ENCODE measurements at regions not wholly inside any gene's neighbourhood (a gene's known extent, or its start where the extent isn't known, plus 50 kb on each side); places are given as distances from the start of the nearest gene placed in this dataset.

DNA sequence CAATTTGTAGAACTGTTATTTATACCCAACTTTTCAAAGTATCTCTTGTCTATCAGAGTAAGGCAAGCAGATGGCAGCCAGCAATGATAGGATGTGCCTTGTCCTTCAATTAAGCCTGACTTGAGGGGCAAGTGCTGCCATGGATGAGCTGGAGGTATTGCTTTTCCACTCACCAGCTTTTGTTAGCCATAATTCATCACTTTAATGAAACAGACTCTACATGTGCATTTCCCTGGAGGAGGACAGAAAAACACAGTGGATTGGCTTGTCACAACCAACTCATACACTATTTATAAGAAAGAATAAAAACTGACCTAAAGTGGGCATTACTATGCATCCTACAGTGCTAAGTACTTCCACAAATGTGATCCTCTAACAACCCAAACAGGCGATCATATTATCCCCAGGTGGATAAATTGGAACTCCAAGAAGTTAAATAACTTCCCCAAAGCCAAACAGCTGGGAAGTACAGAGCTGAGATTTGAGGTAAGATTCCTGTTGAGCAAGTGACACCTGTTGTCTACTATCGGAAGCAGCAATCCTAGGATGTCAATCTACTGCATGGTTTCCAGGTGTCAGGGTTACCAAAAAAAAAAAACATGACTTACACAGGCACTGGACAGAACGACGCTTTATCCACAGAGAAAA, 73.9 kb upstream of the NRSN1 start:
- TF ChIP-seq EGR1 (IDR thresholded peaks at IDR 0.05; ENCODE audit: low read depth) (no peak), CBX3 (IDR thresholded peaks at IDR 0.05; ENCODE audit: low read depth) (no peak), TCF7L2 (IDR thresholded peaks at IDR 0.05; ENCODE audit: borderline replicate concordance, extremely low read depth, insufficient read depth, insufficient read length) (no peak)
- no peak for ATAC-seq
- no TSS peak for BruUV-seq (replicated peaks)
- H3K9ac ChIP-seq (ENCODE audit: low read length): no peak overlapping the region
- H3K27ac ChIP-seq (ENCODE audit: low read depth, low read length): no peak overlapping the region
- no peaks in the 10 kb centered on the region; the same call in 1 of the 2 replicates for H4K20me1 ChIP-seq (ENCODE audit: insufficient read depth)
- no peak for DNase-seq (ENCODE audit: low read depth, low spot score)
- no peak overlapping the region for H3K4me2 ChIP-seq (ENCODE audit: low read length)
- no peaks in the 10 kb centered on the region for H3K27me3 ChIP-seq (ENCODE audit: insufficient read depth, low read length)
- no peak overlapping the region for H3K4me3 ChIP-seq (replicated peaks in 1 of 2; ENCODE audit: low read depth in 1 of 2, low read length in 2 of 2)
- no peaks in the 10 kb centered on the region for H3K9me3 ChIP-seq (ENCODE audit: control insufficient read depth in 1 of 2, insufficient read depth in 1 of 2, low read depth in 1 of 2, low read length in 2 of 2)
- intact Hi-C loops (cut with micrococcal nuclease): no loop called here
- ChIA-PET POLR2A (no interaction called here), RAD21 (ENCODE audit: low non-redundant PET in 1 of 2, low total read pairs in 2 of 2, uncharacterized antibody in 2 of 2, unreplicated experiment in 2 of 2) (no interaction called here), CTCF (no interaction called here)
- no peaks in the 10 kb centered on the region for H3K9me2 ChIP-seq (ENCODE audit: insufficient read depth)
- H3K36me3 ChIP-seq (ENCODE audit: control insufficient read depth in 1 of 2, insufficient read depth in 2 of 2, low read length in 2 of 2): no peaks in the 10 kb centered on the region
- no peaks in the 10 kb centered on the region for H3K79me2 ChIP-seq (ENCODE audit: insufficient read depth, low read length)
- no peak overlapping the region for H2AFZ ChIP-seq (ENCODE audit: low read depth, low read length, poor library complexity, severe bottlenecking)
- H3K4me1 ChIP-seq (ENCODE audit: control insufficient read depth in 1 of 2, insufficient read depth in 2 of 2, low read length in 2 of 2): no peaks in the 10 kb centered on the region

DNA sequence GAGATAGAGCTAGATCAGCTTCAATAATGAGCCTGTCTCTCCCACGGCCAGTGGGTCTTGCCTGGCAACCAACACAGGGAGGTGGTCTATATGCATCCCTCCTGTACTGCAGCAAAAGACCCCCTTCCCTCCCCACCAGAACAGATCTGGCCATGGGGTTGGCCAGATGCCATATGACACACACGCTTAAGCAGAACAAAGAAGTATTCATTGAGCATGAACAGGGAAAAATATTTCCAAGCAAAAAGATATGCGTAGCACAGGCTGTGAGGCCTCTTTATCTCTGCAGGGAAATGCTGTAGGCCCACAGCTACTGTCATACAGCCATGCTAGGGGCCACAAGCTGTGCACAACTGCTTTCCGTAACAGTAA, 73.4 kb upstream of the NRSN1 start:
- ChIA-PET CTCF (no interaction called here), POLR2A (no interaction called here), RAD21 (ENCODE audit: low non-redundant PET in 1 of 2, low total read pairs in 2 of 2, uncharacterized antibody in 2 of 2, unreplicated experiment in 2 of 2) (no interaction called here)
- DNase-seq (ENCODE audit: low read depth, low spot score) (no peak), ATAC-seq (no peak)
- Histone ChIP-seq H3K9ac (ENCODE audit: low read length) (no peak overlapping the region), H4K20me1 (ENCODE audit: insufficient read depth) (no peaks in the 10 kb centered on the region; the same call in 1 of the 2 replicates), H3K27me3 (ENCODE audit: insufficient read depth, low read length) (no peaks in the 10 kb centered on the region), H3K36me3 (ENCODE audit: control insufficient read depth in 1 of 2, insufficient read depth in 2 of 2, low read length in 2 of 2) (no peaks in the 10 kb centered on the region), H2AFZ (ENCODE audit: low read depth, low read length, poor library complexity, severe bottlenecking) (no peak overlapping the region), H3K79me2 (ENCODE audit: insufficient read depth, low read length) (no peaks in the 10 kb centered on the region), H3K4me2 (ENCODE audit: low read length) (no peak overlapping the region), H3K4me1 (ENCODE audit: control insufficient read depth in 1 of 2, insufficient read depth in 2 of 2, low read length in 2 of 2) (no peaks in the 10 kb centered on the region), H3K9me3 (ENCODE audit: control insufficient read depth in 1 of 2, insufficient read depth in 1 of 2, low read depth in 1 of 2, low read length in 2 of 2) (no peaks in the 10 kb centered on the region), H3K4me3 (replicated peaks in 1 of 2; ENCODE audit: low read depth in 1 of 2, low read length in 2 of 2) (no peak overlapping the region), H3K9me2 (ENCODE audit: insufficient read depth) (no peaks in the 10 kb centered on the region), H3K27ac (ENCODE audit: low read depth, low read length) (no peak overlapping the region)
- intact Hi-C loops (cut with micrococcal nuclease): no loop called here
- TF ChIP-seq, protein P1, sequence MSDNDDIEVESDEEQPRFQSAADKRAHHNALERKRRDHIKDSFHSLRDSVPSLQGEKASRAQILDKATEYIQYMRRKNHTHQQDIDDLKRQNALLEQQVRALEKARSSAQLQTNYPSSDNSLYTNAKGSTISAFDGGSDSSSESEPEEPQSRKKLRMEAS (IDR thresholded peaks at IDR 0.05): no peak
- TF ChIP-seq, protein P2, sequence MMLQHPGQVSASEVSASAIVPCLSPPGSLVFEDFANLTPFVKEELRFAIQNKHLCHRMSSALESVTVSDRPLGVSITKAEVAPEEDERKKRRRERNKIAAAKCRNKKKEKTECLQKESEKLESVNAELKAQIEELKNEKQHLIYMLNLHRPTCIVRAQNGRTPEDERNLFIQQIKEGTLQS (IDR thresholded peaks at IDR 0.05): no peak
- TF ChIP-seq, protein P3, sequence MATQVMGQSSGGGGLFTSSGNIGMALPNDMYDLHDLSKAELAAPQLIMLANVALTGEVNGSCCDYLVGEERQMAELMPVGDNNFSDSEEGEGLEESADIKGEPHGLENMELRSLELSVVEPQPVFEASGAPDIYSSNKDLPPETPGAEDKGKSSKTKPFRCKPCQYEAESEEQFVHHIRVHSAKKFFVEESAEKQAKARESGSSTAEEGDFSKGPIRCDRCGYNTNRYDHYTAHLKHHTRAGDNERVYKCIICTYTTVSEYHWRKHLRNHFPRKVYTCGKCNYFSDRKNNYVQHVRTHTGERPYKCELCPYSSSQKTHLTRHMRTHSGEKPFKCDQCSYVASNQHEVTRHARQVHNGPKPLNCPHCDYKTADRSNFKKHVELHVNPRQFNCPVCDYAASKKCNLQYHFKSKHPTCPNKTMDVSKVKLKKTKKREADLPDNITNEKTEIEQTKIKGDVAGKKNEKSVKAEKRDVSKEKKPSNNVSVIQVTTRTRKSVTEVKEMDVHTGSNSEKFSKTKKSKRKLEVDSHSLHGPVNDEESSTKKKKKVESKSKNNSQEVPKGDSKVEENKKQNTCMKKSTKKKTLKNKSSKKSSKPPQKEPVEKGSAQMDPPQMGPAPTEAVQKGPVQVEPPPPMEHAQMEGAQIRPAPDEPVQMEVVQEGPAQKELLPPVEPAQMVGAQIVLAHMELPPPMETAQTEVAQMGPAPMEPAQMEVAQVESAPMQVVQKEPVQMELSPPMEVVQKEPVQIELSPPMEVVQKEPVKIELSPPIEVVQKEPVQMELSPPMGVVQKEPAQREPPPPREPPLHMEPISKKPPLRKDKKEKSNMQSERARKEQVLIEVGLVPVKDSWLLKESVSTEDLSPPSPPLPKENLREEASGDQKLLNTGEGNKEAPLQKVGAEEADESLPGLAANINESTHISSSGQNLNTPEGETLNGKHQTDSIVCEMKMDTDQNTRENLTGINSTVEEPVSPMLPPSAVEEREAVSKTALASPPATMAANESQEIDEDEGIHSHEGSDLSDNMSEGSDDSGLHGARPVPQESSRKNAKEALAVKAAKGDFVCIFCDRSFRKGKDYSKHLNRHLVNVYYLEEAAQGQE (IDR thresholded peaks at IDR 0.05; ENCODE audit: low read depth): no peak
- no peak for TF ChIP-seq CBX3 (IDR thresholded peaks at IDR 0.05; ENCODE audit: low read depth)
- TF ChIP-seq JUND (IDR thresholded peaks at IDR 0.05): no peak
- no peak for TF ChIP-seq ELF1 (IDR thresholded peaks at IDR 0.05; ENCODE audit: borderline replicate concordance, low read depth)
- no TSS peak for BruUV-seq (replicated peaks)
